GM21381 (cell line): ENCODE measurements at regions not wholly inside any gene's neighbourhood (a gene's known extent, or its start where the extent isn't known, plus 50 kb on each side); places are given as distances from the start of the nearest gene placed in this dataset.
"Not testable (repeated sequence)": the region's sequence is repeated elsewhere in the genome, so short reads cannot be mapped to it uniquely, and the experiment has no call there.

Experiments used
- ATAC-seq: cut with Tn5 transposase; IDR thresholded peaks from one replicate; pipeline ENCODE4 v1.9.1; 2021; ENCODE audit warnings: mild to moderate bottlenecking, moderate library complexity; ENCODE audit not compliant: unreplicated experiment

- ATAC-seq: no peak
Measured at GRCh38 chr6:145119081-145119480, 616.2 kb downstream of the EPM2A start.

DNA sequence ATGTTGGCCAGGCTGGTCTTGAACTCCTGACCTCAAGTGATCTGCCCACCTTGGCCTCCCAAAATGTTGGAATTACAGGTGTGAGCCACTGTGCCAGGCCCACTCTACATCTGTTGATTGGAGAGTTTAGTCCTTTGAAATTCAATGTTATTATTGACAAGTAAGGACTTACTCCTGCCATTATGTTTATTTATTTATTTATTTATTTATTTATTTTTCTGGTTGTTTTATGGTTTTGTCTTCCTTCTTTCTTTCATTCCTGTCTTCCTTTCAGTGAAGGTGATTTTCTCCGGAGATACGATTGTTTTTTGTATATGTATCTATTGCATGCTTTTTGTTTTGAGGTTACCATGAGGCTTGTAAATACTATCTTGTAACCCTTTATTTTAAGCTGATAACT, 602.6 kb downstream of the EPM2A start:
- ATAC-seq: no peak

DNA sequence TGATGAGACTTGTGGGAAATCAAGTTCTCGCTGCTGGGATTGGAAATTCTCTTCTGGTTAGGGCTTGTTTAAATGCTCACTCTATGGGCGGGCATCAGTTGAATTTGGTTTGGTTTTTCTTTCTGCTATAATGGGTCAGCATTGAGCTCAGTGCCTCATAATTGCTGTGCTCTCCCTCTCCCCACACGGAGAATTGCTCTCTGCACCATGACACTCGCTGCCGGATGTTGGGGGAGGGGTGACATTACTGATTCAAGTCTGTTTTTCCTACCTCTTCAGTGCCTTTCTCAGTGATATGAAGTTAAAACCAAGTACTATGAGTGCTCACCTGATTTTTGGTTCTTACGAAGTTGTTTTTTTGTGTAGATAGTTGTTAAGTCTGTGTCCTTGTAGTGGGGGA, 599.6 kb downstream of the EPM2A start:
- no peak for ATAC-seq

DNA sequence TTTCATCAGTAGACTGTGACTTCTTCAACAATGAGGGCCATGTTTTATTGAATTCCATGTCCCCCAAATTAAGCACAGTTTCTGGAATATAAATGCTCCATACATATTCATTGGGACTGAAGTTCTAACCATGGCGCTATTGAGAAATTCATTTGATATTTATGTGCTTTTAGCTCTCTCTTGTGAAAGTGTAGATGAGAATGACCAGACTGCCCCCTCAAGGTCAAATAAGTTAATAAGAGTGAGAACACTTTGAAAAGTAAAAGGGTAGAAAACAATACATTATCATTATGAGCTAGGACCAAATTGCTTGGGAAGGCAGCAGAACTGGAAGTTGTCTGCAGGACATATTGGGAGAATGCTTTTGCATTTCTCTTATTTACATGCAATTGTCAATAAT, 597.9 kb downstream of the EPM2A start:
- no peak for ATAC-seq

DNA sequence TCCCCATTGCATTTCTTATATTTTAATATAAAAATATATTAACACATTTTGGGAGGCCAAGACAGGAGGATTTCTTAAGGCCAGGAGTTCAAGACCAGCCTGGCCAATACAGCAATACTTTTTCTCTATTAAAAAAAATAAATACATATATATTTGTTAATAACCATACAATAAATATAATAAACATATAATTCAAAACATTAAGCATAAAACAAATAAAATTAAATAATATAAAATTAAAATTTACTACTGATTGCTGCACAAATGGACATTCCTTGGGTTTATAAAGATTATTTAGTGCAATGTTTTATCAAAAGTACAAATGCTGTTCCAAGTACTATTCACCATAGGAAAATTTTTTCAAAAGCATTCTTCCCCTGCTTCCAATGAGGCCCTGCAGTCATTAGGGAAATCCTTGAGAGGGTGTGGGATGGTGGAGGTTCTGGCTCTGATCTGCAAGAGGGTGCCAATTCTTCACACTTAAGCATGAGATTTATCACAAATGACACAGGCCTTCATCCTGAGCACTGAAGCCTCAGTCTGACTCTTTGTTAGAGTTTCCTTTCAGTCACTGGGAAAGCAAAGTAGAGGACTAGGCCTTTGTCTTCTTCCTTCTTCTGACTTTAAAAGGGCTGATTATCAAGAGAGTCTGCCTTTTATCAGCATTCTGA, 596.7 kb downstream of the EPM2A start:
- ATAC-seq: no peak

- ATAC-seq: no peak
Measured at GRCh38 chr6:145139140-145139850, 596.0 kb downstream of the EPM2A start.

DNA sequence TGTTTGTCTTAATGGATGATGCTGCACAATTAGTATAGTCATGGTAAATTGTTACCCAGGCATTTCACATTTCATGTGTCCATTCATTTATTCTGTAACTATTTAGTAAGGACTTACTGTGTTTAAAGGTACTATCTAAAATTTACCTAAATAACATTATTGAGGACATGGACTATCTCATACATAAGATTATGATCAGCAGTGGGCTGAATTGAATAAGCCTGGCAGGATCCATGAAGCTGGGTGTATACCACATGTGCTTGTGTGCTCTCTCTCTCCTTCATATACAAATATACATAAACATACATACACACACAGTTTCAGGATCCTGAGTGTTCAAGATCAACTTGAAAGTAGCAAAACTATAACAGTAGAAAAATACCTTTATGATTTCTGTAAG, 595.4 kb downstream of the EPM2A start:
- ATAC-seq: no peak

- ATAC-seq: no peak
Measured at GRCh38 chr6:145141572-145141971, 593.7 kb downstream of the EPM2A start.

- no peak for ATAC-seq
Measured at GRCh38 chr6:145142958-145143357, 592.4 kb downstream of the EPM2A start.

- no peak for ATAC-seq
Measured at GRCh38 chr6:145143379-145143778, 591.9 kb downstream of the EPM2A start.

DNA sequence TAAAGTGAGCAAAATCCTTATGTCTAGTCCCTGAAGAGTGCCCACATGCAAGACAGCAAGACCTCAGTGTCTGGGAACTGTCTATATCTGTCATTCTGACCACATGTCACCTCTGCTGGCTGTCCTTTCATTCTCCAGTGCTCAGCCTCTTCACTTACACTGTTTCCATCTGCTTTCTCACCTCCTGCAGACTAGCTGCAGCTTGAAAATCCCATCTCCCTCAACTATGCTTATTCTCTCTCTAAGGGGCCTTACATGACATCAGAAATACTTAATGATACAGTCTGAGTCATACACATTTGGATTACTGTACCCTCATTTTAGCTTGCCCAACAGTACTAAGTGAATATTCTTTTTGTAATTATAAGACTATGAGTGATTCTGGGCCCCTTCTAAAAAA, 587.8 kb downstream of the EPM2A start:
- no peak for ATAC-seq

DNA sequence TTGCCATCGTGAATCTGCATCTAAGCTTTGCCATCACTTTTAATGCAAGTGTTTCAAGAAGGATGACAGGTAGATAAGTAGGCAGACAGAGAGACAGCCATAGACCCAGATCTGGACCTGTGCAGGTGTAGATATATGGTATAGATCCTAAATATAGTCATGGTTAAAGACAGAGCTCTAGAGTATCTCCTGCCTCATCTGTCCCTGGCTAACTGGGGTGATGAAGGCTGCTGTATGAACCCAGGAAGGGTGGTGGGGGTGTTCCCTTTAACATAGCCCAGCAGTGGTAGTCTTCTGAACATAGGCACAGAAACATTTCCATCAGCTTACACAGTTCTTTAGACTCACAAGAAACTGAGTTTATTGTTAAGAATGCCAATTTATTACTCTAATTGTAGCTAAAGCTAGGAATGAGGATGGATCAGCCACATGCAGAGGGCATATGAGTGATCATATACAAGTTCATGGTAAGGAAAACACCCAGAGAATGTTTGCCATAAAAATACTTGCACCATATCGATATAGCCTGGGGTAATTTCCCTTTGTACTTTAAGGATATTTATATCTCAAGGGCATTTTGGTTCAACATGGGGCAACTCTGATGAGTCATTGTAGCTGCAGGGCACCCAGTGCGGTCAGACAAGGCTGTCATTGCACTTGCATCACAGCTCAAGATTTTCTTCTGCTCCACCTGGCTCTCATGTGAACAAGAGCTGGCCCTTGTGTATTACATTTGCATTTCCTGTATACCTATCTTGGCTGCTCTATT, 587.2 kb downstream of the EPM2A start:
- ATAC-seq: peak; percentile 73

DNA sequence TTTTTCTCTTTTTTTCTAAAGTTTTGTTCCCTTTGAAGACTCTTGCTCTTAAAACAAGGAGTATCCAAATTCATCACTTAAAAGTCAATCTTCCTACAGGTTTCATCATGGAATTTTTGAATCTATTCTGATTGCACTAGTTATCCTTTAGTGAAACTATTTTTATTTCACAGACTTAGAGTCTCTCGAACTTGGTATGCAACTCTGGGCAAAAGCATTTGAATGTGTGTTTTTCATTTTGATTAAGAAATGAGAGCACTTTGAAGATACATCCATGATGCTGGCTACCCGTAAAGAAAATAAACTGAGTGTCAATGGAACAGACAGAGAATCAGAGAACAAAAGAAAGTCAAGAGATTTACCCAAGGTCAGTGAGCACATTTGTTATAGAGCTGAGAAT, 586.5 kb downstream of the EPM2A start:
- ATAC-seq: no peak

GRCh38 chr6:145151624-145152023, 583.7 kb downstream of the EPM2A start:
- ATAC-seq: no peak

- no peak for ATAC-seq
Measured at GRCh38 chr6:145153495-145153894, 581.8 kb downstream of the EPM2A start.

GRCh38 chr6:145155411-145155810, 579.9 kb downstream of the EPM2A start:
- no peak for ATAC-seq

- no peak for ATAC-seq
Measured at GRCh38 chr6:145155873-145156782, 579.2 kb downstream of the EPM2A start.

- ATAC-seq: not testable (repeated sequence)
Measured at GRCh38 chr6:145158636-145159035, 576.7 kb downstream of the EPM2A start.

DNA sequence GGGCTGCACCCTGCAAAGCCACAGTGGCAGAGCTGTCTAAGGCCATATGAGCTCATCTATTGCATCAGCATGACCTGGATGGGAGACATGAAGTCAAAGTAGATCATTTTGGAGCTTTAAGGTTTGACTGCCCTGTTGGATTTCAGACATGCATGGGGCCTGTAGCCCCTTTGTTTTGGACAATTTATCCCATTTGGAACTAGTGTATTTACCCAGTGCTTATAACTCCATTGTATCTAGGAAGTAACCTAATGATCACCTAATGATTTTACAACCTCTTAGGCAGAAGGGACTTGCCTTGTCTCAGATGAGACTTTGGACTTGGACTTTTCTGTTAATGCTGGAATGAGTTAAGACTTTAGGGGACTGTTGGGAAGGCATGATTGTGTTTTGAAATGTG, 575.4 kb downstream of the EPM2A start:
- no peak for ATAC-seq

DNA sequence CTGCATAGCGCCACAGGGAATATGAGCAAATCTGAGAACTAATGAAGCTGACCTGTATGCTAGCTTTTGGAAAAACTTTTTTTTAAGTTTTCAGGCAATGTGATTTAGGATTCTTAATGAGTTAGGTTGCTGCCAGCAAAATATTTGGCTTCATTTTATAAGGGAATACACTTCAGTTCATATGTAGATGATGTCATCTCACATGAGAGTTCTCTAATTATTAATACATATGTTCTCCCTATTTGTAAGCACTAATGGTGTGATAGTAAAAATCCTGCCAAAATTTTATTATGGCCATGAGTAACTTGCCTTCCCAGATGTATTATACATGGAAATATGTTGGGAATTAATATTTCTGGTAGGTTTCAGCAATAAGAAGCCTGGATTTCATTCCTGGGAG, 573.8 kb downstream of the EPM2A start:
- ATAC-seq: no peak

DNA sequence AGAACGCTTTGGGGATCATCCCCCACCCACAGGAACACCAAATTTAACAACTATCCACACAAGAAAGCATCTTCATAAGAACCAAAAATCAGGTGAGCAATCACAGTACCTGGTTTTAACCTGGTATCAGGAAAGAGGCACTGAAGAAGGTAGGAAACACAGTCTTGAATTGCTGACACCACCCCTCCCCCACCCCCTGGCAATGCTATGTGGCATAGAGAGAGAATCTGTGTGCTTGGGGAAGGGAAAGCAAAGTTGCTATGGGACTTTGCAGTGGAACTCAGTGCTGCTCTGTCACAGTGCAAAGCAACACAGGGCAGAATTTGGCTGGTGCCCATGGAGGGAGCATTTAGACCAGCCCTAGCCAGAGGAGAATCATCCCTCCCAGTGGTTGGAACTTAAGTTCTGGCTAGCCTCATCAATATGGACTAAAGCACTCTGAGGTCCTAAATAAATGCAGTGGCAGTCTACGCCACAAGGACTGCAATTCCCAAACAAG, 565.5 kb downstream of the EPM2A start:
- no peak for ATAC-seq
